SK-N-SH treated with all-trans-retinoic acid at 6 μM for 48 hours (cell line): ENCODE measurements at regions not wholly inside any gene's neighbourhood (a gene's known extent, or its start where the extent isn't known, plus 50 kb on each side); places are given as distances from the start of the nearest gene placed in this dataset.

ENCODE experiments used
- TF ChIP-seq, protein P1 (sequence below): fragments of 250-450 bp; sonication (Bioruptor Pico); IDR thresholded peaks from 2 replicates; pipeline ENCODE4 v1.5.1; 2020; ENCODE audit warnings: low read depth, mild to moderate bottlenecking, moderate library complexity
- TF ChIP-seq, protein P2 (sequence below): fragments of 250-450 bp; sonication (Bioruptor Pico); IDR thresholded peaks from 2 replicates; pipeline ENCODE4 v1.8.0; 2021; ENCODE audit warnings: low read depth, mild to moderate bottlenecking, moderate library complexity, borderline replicate concordance

DNA sequence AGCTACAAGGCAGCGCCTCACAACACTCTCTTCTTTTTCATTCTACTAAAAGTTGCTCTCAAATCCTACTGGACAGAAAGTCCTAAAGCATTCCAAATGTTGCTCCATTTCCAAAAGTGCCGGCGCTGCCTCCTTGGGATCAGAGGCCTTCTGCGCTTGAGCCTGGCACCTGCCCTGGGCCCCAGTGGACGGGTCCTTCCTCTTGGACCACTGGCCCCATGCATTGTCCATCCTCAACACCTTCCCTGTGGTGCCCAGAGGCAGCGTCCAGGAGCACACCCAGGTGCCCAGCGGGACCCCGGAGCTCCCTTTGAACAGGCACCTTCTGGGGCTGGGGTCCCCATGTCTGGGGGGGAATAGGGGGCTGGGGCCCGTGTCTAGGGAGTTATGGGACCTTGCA lies 205.2 kb downstream of the ERMARD start:
- TF ChIP-seq, protein P1, sequence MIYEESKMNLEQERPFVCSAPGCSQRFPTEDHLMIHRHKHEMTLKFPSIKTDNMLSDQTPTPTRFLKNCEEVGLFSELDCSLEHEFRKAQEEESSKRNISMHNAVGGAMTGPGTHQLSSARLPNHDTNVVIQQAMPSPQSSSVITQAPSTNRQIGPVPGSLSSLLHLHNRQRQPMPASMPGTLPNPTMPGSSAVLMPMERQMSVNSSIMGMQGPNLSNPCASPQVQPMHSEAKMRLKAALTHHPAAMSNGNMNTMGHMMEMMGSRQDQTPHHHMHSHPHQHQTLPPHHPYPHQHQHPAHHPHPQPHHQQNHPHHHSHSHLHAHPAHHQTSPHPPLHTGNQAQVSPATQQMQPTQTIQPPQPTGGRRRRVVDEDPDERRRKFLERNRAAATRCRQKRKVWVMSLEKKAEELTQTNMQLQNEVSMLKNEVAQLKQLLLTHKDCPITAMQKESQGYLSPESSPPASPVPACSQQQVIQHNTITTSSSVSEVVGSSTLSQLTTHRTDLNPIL: no peak
- TF ChIP-seq, protein P2, sequence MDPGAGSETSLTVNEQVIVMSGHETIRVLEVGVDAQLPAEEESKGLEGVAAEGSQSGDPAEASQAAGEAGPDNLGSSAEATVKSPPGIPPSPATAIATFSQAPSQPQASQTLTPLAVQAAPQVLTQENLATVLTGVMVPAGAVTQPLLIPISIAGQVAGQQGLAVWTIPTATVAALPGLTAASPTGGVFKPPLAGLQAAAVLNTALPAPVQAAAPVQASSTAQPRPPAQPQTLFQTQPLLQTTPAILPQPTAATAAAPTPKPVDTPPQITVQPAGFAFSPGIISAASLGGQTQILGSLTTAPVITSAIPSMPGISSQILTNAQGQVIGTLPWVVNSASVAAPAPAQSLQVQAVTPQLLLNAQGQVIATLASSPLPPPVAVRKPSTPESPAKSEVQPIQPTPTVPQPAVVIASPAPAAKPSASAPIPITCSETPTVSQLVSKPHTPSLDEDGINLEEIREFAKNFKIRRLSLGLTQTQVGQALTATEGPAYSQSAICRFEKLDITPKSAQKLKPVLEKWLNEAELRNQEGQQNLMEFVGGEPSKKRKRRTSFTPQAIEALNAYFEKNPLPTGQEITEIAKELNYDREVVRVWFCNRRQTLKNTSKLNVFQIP (CRISPR knock-in tag): no peak
